DMS53 treated with DMSO at 0.1 percent for 48 hours (cell line): ENCODE measurements at regions not wholly inside any gene's neighbourhood (a gene's known extent, or its start where the extent isn't known, plus 50 kb on each side); places are given as distances from the start of the nearest gene placed in this dataset.
"Not testable (repeated sequence)": the region's sequence is repeated elsewhere in the genome, so short reads cannot be mapped to it uniquely, and the experiment has no call there.

Source experiments
- DNase-seq: peaks from one replicate; lab custom pipeline; 2025; ENCODE audit not compliant: unreplicated experiment; lab: John Stamatoyannopoulos, UW

DNA sequence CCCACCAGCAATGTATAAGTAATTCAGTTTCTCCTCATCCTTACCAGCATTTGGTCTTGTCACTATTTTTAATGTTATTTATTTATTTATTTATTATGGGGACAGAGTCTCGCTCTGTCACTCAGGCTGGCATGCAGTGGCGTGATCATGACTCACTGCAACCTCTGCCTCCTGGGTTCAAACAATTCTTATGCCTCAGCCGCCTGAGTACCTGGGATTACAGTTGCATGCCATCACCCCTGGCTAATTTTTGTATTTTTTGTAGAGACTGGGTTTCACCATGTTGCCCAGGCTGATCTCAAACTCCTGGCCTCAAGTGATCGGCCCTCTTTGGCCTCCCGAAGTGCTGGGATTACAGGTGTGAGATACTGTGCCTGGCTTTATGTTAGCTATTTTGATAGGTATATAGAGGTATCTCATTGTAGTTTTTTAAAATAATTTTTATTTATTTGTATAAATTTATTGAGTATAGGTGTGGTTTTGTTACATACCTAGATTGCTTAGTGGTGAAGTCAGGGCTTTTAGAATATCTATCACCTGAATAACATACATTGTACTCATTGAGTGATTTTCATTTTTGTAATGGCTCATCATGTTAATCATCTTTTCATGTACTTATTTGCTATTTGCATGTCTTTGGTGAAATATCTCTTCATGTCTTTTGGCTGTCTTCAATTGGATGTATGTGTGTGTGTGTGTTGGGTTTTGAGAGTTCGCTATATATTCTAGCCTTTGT is 53.3 kb downstream of the TANC2 start:
- no peak for DNase-seq

DNA sequence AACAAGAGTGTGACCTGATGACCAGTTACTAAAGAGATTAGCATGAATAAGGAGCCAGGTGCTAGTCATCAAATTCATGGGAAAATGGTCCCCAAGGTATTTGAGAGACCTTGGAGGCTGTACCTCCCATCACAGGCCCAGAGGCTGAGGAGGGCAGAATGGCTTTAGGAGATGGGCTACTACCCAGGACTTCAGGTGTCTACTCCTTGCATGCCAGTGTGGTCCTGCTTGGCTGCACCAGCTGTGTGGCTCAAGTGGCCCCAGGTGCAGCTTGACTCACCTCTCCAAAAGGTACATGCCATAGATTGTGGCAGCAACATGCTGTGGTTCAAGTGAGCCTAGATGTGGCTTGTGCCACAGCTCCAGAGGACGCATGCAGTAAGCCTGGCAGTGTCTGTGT is 56.5 kb downstream of the TANC2 start:
- no peak for DNase-seq

DNA sequence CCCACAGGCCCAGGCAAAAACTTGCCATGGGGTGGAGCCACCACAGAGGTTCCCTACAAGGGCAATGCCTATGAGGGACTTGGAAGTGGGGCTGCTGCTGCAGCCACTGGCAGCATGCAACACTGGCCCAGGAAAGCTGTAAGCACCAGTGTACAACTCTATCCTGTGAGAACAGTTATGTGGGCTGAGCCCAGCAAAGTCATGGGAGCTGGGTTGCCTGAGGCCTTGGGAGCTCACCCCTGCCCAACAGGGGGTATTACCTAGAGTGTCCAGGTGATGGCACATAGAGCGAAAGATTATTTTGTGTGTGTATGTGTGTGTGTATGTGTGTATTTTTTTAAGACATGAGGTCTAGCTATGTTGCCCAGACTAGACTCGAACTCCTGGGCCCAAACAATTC is 57.0 kb downstream of the TANC2 start:
- DNase-seq, result no peak

DNA sequence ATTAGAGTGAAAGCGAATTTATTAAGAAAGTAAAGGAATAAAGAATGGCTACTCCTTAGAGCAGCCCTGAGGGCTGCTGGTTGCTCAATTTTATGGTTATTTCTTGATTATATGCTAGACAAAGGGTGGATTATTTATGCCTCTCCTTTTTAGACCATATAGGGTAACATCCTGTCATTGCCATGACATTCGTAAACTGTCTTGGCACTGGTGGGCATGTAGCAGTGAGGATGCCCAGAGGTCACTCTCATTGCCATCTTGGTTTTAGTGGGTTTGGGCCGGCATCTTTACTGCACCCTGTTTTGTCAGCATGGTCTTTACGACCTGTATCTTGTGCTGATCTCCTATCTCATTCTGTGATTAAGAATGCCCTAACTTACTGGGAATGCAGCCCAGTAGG is 58.2 kb downstream of the TANC2 start:
- no peak for DNase-seq

DNA sequence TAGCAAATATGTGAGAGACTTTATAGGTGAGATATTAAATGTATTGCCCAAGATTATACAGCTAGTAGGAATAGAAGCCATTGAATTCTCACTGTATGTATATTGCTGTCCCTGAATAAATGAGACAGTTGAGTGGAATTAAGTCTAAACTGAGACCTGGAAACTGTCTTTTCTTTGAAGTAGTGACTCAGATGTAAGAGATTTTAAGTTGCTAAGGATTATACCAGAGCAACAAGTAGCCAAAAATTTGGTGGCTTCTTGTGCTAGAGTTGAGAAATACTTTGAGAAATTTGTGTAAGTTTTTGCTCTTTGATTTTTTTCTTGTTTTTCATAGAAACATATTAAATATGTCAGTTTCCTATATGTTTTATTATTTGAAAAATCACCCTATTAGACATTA is 58.7 kb downstream of the TANC2 start:
- DNase-seq, result no peak

DNA sequence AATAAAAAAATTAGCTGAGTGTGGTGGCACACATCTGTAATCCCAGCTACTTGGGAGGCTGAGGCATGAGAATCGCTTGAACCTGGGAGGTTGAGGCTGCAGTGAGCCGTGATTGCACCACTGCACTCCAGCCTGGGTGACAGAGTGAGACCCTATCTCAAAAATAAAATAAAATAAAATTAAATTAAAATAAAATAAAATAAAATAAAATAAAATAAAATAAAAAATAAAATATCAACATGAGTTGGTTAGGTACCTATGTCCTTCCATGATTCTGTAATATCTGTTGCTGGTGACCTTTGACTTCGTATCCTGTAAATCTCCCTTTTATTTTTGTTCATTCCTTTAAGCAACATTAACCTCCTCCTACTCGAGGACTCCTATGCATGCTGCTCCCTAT is 59.6 kb downstream of the TANC2 start:
- DNase-seq, result not testable (repeated sequence)

DNA sequence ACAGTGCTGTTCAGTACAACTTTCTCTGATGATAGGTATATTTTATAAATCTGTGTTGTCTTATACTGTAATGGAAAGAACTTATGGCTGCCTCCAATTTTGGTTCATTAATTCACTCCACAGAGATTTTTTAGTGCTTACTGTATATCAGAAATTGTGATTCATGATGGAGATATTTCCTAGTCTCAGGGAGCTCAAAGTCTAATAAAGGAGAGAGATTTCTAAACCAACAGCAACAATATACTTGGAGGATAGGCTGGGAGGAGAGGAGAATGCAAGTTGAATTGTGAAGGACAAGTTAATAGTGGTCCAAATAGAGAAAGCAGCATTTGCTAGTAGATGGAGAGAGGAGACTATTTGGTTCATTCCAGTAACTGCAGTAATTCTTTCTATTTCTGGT is 63.5 kb downstream of the TANC2 start:
- no peak for DNase-seq

DNA sequence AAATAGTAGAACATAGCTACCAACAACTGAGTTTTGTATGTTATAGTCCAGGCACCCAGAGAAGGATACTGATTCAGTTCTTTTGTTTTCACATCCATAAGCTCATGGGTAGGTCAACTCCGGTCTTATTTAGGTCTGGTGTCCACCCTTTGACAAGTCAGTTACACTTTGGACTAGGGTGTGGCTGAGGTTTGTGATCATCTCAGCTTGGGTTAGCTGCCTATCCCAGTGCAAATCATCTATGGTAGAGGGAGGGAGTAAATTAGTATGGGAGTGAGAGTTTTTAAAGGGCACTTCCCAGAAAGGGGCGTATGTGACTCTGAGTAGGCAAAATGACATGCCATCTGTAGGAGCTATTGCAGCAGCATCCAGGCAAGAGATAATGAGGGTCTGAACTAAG is 66.1 kb downstream of the TANC2 start:
- no peak for DNase-seq

DNA sequence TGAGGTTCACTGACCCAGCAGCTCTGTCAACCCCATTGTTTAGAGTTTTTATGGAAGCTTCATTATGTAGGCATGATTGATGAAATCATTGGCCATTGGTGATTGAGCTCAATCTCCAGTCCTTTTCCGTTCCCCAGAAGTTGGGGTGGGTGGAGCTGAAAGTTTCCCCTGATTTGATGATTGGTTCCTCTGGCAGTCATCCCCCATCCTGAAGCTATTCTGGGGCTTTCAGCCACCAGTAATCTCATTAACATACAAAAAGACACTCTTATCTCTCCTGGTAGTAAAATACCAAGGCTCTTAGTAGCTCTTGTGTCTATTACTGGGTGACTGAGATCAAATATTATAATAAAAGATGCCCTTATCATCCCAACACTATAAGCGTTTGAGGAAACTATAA is 67.1 kb downstream of the TANC2 start:
- DNase-seq, result no peak

DNA sequence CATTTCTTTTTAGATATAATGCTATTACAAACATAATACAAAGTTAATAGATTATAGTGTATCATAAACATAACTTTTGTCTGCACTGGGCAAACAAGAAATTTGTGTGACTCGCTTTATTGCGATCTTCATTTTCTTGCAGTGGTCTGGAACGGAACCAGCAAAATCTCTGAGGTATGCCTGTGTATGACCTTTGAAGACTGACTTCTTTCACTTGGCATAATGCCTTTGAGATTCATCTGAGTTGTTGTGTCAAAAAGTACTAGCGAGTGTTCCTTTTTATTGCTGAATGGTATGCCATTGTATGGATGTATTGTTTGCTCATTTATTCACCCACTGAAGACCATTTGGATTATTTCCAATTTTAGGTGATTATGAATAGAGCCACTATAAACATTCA is 69.2 kb downstream of the TANC2 start:
- DNase-seq, result no peak

DNA sequence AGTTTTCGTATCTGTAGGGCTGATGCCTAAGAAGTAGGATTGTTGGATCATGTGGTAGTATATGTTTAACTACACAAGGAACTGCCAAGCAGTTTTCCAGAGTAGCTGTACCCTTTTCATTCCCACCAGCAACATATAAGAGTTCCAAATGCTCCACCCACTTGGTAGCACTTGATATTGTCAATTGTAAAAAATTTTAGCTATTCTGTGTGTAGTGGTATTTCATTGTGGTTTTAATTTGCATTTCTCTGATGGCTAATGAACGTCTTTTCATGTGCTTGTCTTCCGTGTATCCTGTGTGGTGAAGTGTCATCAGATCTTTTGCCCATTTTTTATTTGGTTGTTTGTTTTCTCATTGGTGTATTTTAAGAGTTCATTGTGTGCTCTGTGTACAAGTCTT is 69.7 kb downstream of the TANC2 start:
- DNase-seq, result no peak

DNA sequence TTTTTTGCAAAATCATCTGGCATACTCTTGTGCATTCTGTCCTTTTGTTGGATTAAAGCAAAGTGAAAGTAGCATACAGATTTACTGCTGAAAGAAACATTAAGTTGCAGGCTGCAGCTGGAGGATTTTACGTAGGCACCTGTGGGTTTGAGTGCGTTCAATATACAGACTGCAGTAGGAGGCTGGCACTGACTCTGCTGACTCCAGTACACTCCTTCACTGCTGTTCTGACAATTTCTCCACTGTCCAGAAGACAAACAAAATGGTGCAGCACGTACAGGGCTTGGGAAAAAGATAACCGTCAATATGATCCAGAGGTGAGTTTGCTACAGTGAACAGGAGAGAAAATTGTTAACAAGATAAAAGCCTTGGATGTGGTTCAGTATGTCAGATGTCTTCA is 73.3 kb downstream of the TANC2 start:
- DNase-seq, result no peak

DNA sequence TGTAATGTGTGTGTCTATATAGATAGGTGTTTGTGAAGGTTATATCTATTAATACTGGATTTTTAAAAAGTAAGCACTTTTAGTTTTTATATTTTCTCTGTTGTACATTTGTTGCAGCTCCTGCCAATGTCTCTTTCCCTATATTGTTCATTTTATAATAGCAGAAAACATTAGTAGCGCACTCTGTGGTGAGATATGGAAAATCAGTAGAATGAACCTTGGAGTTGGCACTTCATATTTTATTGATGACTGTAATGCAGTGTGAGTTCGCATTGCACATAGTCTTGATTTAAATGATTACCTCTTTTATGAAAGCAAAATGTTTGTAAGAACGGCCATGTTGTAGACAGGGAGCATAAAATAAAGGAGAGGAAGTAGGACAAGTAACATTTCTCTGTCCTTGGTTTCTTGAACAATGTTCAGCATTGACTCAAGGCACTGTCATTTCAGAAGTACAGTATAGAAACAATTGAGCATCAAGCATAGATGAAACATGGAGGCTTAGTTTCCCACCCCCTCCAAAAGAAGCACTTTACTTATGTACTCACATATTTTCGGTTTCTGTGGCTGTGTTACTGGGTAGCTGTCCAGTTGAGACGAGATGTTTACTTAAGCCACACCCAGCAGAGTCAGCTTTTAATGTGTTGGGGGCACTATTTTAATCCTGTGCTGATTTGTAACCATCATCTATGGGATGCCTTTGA is 74.0 kb downstream of the TANC2 start:
- no peak for DNase-seq

DNA sequence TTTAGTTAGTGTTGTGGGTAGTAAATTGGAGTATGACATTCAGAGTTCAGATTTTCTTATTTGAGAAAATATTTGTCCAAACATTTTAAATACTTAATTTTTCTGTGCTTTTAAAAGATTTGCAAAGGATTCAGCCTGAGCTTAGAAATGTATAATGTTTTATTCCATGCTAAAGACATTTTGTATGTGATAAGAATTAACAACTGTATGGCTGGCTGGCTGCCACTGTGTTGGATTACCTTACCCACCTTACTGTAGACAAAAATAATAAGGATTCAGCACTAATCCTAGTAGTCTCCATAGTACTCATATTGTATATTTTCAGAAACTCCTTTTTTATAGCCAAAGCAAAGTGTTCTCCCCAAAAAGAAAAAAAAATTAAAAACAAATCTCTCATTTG is 74.8 kb downstream of the TANC2 start:
- DNase-seq, result no peak

DNA sequence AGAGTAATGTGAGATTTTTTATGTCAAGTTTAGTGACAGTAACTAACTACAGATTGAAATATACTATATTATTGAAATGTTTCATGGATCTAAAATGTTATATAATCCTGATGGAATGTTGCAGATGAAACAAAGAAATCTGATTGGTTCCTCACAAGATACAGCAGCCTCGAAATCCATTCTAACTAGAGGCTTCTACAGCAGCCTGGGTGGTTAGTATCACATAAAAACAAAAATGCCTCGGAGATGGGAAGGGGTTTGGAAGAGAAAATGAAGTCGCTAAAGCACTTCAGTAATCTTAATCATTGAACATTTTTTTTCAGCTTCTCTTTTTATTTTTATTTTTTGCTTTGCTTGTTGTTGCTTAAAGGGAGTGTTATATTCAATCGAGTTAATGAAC is 75.2 kb downstream of the TANC2 start:
- DNase-seq, result no peak

DNA sequence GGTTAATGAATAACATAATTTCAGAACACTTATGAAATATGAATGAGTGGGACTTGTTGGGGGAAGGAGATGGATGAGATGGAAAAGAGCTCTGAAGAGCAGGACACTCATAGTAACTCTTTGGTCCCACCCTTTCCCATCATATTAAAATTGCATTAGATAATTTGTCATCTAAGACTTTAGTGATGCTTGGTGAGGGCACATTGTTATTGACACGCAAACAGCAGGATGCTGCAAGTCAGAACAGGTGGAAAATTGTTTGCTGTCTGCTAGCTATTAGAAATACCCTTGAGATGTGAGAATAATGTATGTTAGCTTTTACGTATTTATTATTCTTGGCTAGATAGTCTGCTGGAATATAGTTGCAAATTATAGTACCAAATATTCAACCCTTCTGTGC is 75.7 kb downstream of the TANC2 start:
- no peak for DNase-seq

DNA sequence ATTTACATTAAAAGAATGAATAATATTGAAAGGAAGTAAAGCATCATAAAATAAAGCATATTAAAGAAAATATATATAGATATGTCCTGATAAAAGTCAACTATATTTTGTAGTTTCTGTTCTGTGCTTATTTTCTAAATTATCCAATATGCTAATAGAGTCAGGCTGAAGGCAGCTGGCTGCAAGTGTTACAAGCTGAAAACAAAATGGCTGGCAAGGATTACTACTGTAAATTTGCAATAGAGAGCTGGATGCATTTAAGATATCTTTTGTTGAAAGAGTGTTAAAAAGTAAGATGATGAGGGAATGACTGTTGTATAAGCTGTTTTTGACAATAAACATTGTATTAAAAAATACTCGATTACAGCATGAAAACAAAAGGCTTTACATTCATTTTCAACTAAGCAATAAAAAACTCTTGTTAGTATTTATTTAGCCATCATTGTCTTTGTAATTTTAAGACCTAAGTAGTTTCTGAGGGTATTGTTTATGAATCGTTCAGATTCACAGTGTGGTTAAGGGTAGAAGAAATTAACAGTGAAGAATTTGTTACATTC is 76.3 kb downstream of the TANC2 start:
- no peak for DNase-seq

DNA sequence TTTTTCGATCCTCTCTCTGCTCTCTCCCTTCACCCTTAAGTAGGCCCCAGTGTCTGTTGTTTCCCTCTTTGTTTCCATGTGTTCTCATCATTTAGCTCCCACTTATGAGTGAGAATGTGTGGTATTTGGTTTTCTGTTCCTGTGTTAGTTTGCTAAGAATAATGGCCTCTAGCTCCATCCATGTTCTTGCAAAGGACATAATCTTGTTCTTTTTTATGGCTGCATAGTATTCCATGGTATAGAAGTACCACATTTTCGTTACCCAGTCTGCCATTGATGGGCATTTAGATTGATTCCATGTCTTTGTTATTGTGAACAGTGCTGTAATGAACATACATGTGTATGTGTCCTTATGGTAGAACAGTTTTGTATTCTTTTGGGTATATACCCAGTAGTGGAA is 91.5 kb downstream of the TANC2 start:
- not testable (repeated sequence) for DNase-seq

DNA sequence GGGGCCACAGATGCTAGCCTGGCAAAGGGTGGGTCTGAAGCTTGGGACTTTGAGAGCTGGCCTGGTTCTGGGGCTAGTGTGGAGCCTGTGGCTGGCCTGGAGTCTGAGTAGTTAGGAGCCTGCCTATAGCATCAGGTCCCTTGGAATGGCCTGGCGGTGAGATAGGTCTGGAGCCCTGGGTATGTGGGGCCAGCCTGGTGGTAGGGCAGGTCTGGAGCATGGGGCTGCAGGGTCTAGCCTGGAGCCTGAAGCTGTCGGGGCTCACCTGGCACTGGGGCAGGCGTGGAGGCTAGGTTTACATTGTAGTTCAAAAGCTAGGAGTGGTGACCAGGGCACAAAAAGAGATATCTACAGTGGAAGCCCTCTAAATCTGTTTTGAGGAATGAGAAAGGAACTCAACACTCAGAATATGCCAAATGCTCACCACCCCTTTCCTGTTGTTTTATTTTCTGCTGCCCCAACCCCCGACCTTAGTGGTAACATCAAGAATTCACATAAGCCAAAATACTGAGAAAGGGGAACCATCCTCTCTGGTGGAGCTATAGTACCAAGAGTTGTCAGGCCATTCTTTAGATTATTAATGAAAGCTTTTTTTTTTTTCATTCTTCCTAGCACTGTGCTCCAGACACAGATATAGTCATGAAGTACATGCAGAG is 100.3 kb downstream of the TANC2 start:
- DNase-seq, result no peak

DNA sequence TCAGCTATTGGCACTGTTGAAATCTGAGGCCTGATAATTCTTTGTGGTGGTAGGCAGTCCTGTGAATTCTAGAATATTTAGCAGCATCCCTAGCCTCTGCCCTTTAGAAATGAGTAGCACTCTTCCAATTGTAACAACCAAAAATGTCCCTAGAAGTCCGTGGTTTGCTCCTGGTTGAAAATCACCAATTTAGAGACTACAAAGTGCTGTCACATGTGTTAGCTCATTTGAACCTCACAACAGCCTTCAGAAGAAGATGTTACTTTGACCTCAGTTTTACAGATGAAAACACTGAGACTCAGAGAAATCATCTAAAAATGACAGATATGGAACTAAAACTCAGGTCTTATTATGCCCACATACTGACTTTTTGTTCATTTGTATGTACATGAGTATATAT is 103.2 kb downstream of the TANC2 start:
- no peak for DNase-seq

DNA sequence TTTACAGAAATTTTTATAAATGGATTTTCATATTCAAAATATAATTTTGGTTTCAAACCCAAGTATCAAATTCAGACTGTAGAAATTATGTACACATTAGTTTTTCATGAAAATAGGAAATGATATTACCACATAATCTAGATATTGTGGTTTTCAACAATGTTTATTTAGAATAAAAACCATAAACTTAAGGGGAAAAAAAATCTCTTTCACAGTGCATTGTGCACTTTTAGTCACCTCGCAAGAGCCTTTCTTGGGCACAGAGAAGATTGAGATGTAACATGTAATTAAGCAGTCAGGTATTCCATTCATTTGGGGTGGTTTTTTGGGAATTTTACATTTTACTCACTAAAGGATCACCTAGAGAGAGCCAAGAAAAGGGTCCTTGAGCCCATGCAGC is 104.0 kb downstream of the TANC2 start:
- DNase-seq, result no peak

DNA sequence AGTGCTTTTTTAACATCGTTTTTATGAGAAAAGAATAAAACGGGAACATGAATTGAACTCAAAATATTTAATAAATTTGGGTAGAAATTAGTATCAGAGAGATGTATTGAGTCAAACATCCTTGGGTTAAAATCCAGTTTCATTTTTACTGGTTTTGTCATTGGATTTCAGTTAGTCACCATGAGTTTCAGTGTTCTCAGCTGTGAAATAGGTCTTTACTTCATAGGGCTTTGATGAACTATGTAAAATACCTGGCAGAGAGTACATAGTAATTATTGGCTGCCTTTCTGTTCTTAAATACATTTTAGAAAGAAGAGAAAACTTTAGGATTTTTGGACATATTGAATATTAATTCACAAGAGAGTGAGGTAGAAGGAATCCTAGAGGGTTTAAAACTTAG is 105.8 kb downstream of the TANC2 start:
- no peak for DNase-seq
